ENCODE measurements at regions not wholly inside any gene's neighbourhood (a gene's known extent, or its start where the extent isn't known, plus 50 kb on each side); places are given as distances from the start of the nearest gene placed in this dataset.

DNA sequence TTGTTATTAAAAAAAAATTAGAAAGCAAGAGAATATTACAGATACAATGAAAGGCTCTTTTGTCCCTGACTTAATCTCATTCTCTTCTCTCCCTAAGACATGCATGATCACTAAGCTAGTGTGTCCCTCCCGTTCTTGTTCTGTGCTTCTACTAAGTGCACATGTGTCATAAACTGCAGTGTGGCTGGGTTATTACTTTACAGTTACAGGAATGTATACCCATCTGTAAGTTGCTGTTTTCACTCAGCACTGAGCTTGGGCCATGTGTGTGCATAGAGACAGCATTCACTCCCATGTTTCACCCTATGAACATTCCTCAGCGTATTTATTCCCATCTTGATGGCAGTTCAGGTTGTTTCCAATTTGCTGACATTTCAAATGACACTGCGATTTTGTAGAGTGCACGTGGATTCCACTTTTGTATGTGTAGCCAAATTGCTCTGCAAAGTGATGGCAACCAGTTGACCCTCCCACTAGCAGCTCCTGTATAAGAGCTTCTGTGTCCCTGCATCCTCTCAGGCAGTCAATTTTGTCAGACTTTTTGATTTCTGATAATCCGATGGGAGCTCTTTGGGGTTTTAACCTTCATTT, 145.8 kb upstream of the UBE2E1 start:
- Mint-ChIP-seq H3K9me3 (peaks cover 4% of the 10 kb centered on the region), H3K4me3 (no peak overlapping the region), H3K27ac (no peak overlapping the region), H3K36me3 (no peaks in the 10 kb centered on the region), H3K27me3 (peaks cover 3% of the 10 kb centered on the region), H3K4me1 (ENCODE audit: unreplicated experiment) (peaks cover 12% of the 10 kb centered on the region)
- DNase-seq (ENCODE audit: extremely low spot score, unreplicated experiment), result no peak
- TF ChIP-seq, protein P1, sequence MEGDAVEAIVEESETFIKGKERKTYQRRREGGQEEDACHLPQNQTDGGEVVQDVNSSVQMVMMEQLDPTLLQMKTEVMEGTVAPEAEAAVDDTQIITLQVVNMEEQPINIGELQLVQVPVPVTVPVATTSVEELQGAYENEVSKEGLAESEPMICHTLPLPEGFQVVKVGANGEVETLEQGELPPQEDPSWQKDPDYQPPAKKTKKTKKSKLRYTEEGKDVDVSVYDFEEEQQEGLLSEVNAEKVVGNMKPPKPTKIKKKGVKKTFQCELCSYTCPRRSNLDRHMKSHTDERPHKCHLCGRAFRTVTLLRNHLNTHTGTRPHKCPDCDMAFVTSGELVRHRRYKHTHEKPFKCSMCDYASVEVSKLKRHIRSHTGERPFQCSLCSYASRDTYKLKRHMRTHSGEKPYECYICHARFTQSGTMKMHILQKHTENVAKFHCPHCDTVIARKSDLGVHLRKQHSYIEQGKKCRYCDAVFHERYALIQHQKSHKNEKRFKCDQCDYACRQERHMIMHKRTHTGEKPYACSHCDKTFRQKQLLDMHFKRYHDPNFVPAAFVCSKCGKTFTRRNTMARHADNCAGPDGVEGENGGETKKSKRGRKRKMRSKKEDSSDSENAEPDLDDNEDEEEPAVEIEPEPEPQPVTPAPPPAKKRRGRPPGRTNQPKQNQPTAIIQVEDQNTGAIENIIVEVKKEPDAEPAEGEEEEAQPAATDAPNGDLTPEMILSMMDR (conservative IDR thresholded peaks at IDR 0.05), result no peak

DNA sequence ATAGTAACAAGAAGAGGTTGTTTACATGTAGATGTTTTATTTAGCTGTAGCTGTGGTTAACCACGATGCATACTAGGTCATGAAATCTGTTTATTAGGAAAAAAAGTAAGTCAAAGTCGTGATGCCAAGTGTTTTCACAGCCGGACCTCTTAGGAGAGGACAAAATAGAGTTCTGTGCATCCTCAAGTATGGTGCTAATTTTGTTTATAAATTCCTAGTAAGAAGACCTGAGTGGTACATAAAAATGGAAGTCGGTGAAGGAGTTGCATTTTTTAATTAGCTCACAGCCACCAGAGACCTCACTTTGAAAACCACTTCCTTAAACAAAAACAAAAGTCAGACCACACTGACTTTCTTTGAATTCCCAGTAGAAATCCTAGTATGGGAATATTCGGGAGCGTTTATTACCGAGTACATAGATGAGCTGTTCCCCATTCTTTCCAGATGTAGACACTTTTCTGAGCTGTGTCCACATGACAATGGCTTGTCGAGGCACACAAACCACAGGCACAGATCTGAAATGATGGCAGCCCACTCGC, 143.6 kb upstream of the UBE2E1 start:
- Mint-ChIP-seq H3K4me1 (ENCODE audit: unreplicated experiment) (peaks cover 12% of the 10 kb centered on the region), H3K9me3 (no peaks in the 10 kb centered on the region), H3K27me3 (peaks cover 3% of the 10 kb centered on the region), H3K36me3 (no peaks in the 10 kb centered on the region), H3K4me3 (no peak overlapping the region), H3K27ac (no peak overlapping the region)
- TF ChIP-seq, protein P1 (conservative IDR thresholded peaks at IDR 0.05), result no peak
- DNase-seq (ENCODE audit: extremely low spot score, unreplicated experiment), result no peak

DNA sequence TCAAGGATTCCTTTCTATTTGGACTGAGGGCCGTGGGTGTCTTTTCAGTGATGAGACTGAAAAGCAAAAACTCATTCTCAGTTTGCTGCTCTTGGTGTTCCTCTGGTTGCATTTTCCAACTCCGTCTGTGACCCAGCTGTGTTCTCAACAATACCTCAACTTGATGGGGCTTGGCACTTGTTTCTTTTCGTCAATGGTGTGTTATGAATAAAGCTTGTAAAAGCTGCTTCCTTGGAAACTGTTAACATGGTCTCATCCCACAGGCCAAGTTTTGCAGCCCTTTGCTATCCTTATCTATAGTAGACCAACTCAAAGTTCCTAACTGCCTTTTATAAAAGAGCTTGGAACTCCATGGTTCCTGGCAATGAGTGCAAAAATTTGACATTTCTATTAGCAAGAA, 142.5 kb upstream of the UBE2E1 start:
- Mint-ChIP-seq H3K4me1 (ENCODE audit: unreplicated experiment) (peaks cover 12% of the 10 kb centered on the region), H3K27ac (no peak overlapping the region), H3K36me3 (no peaks in the 10 kb centered on the region), H3K9me3 (no peaks in the 10 kb centered on the region), H3K4me3 (no peak overlapping the region), H3K27me3 (peaks cover 3% of the 10 kb centered on the region)
- TF ChIP-seq, protein P1 (conservative IDR thresholded peaks at IDR 0.05), result no peak
- no peak for DNase-seq (ENCODE audit: extremely low spot score, unreplicated experiment)

DNA sequence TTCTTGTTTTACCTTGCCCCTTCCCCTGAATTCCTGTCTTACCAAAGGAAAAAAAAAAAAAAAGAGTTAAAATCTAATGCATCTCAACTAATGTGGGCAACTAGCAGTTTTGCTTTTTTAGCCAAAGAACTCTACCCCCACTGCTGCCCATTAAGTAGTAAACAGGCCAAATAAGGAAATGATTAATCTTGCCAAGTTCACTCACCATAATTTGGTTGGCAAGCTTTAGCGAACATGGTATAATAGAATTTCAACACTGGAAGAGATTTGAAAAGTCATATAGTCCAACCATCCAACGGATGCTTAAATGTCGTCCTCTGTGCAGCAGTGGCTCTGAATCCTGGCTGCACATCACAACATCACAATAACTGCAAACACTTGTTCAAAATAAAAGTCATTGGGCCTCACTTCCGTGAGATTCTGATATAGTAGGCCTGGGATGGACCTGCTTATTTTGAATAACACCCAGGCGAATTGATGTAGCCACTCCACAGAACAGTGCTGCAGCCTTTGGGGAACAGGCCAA, 142.0 kb upstream of the UBE2E1 start:
- no peak for DNase-seq (ENCODE audit: extremely low spot score, unreplicated experiment)

DNA sequence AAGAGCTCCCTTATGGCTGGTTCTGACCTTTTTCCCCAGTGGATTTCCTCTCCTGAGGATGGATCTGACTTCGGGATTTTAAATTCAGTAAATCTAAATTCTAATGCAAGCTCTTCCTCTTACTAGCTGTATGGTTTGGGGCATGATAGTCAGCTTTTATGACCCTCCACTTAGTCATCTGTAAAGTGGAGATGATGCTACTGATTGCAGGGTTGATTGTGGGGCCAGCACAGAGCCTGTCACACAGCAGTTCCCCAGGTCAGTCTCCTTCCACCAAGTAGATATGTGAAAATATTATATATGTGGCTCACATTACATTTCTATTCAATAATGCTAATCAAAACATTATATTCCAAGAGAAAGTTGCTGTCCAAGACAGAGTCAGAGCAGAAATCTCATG, 141.3 kb upstream of the UBE2E1 start:
- Mint-ChIP-seq H3K36me3 (no peaks in the 10 kb centered on the region), H3K27ac (no peak overlapping the region), H3K4me1 (ENCODE audit: unreplicated experiment) (peaks cover 15% of the 10 kb centered on the region), H3K9me3 (no peaks in the 10 kb centered on the region), H3K27me3 (peaks cover 3% of the 10 kb centered on the region), H3K4me3 (no peak overlapping the region)
- DNase-seq (ENCODE audit: extremely low spot score, unreplicated experiment), result no peak
- TF ChIP-seq, protein P1 (conservative IDR thresholded peaks at IDR 0.05), result no peak

More for the DNA sequence above, 142.0 kb upstream of the UBE2E1 start:
- H3K36me3 Mint-ChIP-seq, result no peaks in the 10 kb centered on the region
- no peak overlapping the region for H3K4me3 Mint-ChIP-seq
- peaks cover 3% of the 10 kb centered on the region for H3K27me3 Mint-ChIP-seq
- TF ChIP-seq, protein P1 (conservative IDR thresholded peaks at IDR 0.05), result no peak
- no peaks in the 10 kb centered on the region for H3K9me3 Mint-ChIP-seq
- peaks cover 12% of the 10 kb centered on the region for H3K4me1 Mint-ChIP-seq (ENCODE audit: unreplicated experiment)
- H3K27ac Mint-ChIP-seq, result no peak overlapping the region

Data from type B pancreatic cell (in vitro differentiated cells).